AML-193 (cell line): ENCODE measurements at regions not wholly inside any gene's neighbourhood (a gene's known extent, or its start where the extent isn't known, plus 50 kb on each side); places are given as distances from the start of the nearest gene placed in this dataset.
"Not testable (repeated sequence)": the region's sequence is repeated elsewhere in the genome, so short reads cannot be mapped to it uniquely, and the experiment has no call there.

Source experiments
- DNase-seq, 2 experiments: peaks; one replicate each; lab custom pipeline; 2025; lab: John Stamatoyannopoulos, UW

GRCh38 chr5:56297851-56298250 is 64.7 kb upstream of the ANKRD55 start:
- no peak for DNase-seq

GRCh38 chr5:56295311-56295710 is 62.2 kb upstream of the ANKRD55 start:
- DNase-seq: not testable (repeated sequence)

- no peak for DNase-seq
Observed at GRCh38 chr5:56294354-56294753, 61.2 kb upstream of the ANKRD55 start.

- DNase-seq: not testable (repeated sequence)
Observed at GRCh38 chr5:56292874-56293273, 59.7 kb upstream of the ANKRD55 start.

- no peak for DNase-seq
Observed at GRCh38 chr5:56291661-56292374, 58.7 kb upstream of the ANKRD55 start.

- DNase-seq: no peak
Observed at GRCh38 chr5:56291079-56291643, 58.0 kb upstream of the ANKRD55 start.

- no peak for DNase-seq
Observed at GRCh38 chr5:56290378-56291078, 57.4 kb upstream of the ANKRD55 start.

GRCh38 chr5:56289602-56289987 is 56.5 kb upstream of the ANKRD55 start:
- no peak for DNase-seq

- no peak for DNase-seq
Observed at GRCh38 chr5:56288873-56289601, 55.9 kb upstream of the ANKRD55 start.

GRCh38 chr5:56286015-56286884 is 53.1 kb upstream of the ANKRD55 start:
- no peak for DNase-seq

GRCh38 chr5:56282951-56283350 is 49.8 kb upstream of the ANKRD55 start:
- no peak for DNase-seq
